Ureter (tissue), 1 donor: ENCODE measurements at regions not wholly inside any gene's neighbourhood (a gene's known extent, or its start where the extent isn't known, plus 50 kb on each side); places are given as distances from the start of the nearest gene placed in this dataset.

Experiments
- DNase-seq: peaks from one replicate; pipeline ENCODE4 v3.0.0-alpha.2; 2020; ENCODE audit warnings: low spot score
- donor health status: DM: yes; HTN: yes; CAD: no.

GRCh38 chr13:106133025-106133424, 402.4 kb downstream of the EFNB2 start:
- DNase-seq = no peak

- no peak for DNase-seq
Measured at GRCh38 chr13:106132216-106132615, 403.2 kb downstream of the EFNB2 start.

DNA sequence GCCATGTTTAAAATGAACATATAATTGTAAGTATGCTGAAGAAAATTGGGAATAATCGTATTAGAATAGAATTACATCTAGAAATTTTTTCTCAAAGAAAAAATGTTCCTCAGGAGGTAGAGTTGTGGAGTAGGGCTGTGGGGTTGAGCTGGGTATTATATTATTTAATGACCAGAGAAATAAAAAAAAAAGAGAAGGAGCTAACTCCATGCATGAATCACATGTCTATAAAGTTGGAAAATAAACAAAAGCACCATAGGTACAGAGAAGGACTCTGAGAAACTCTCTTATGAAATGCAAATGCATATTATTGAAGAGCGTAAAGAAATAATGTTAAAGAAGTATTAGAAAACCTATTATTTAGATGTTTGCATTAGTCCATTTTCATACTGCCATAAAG, 405.5 kb downstream of the EFNB2 start:
- DNase-seq = no peak

DNA sequence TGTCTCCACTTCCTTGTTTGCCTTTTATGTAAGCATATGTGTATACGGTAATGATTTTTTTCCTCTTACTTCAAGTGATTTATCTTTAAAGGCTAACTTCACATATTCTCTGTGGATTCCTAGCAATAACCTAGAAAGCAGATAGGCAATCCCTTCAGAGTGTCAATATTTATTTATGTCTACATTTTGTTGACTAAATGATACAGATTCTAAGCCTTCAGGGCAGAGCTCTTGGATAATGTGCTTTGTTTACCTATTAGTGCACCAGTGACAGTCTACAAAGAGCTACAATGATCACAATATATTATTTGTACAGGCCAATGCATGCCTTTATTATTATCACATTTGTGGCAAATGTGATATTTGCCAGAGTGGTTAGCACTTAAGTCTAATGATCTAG, 406.2 kb downstream of the EFNB2 start:
- no peak for DNase-seq

GRCh38 chr13:106122234-106122633, 413.2 kb downstream of the EFNB2 start:
- DNase-seq = no peak

GRCh38 chr13:106121173-106121754, 414.2 kb downstream of the EFNB2 start:
- DNase-seq = no peak

DNA sequence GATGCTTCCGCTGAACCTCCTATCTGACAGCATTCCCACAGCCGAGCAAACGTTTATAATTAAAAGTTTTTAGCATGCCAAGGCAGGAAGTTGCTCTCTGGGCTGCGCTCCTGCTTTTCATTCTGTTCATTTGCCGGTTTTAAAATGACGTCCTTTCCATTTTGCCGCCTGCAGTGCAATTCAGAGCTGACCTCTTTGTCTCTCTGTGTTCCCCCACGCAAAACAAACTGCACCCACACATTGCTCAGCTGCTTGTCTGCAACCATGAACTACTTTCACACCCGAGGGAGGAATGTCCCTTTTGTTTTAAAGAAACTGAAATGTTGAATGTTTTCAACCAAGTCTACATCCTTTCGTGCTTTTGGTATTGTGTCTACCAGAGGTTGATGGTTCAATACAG, 416.5 kb downstream of the EFNB2 start:
- no peak for DNase-seq

DNA sequence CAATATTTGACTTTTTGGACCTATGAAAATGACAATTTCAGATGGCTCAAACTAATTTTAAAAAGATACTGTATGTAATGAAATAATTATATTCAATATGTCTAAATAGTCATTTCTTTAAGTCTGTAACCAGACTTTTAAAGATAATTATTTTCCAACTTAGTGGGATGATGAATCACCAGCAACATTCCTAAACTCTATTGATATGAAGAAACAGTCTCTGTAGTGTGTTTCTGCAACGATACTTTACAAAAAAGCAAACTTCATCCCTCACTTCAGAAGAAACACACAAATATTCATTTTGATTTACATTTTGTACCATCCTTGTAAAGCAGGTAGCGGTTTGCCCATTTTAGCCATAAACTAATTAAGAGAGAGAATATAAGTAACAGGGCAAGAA, 417.4 kb downstream of the EFNB2 start:
- DNase-seq = no peak

GRCh38 chr13:106117640-106118039, 417.8 kb downstream of the EFNB2 start:
- no peak for DNase-seq

DNA sequence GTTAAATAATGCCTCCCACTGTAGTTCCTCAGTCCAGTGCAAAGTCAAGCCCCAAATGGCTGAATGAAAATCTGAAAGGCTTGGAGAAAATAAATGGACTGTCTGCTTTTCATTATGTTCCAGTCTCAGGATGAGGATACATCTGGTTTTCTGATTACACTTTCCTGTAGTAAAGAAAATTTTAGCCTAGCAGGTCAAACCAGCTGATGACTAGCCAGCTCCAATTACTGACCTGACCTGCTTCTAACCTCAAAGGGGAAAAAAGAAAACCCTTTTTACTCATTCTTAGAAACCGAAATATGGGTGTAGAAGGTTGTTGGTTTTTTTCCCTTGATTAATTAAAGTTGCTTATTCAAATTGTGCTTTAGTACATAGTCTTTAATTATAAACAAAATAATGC, 418.4 kb downstream of the EFNB2 start:
- DNase-seq = no peak

GRCh38 chr13:106115081-106115480, 420.4 kb downstream of the EFNB2 start:
- no peak for DNase-seq

DNA sequence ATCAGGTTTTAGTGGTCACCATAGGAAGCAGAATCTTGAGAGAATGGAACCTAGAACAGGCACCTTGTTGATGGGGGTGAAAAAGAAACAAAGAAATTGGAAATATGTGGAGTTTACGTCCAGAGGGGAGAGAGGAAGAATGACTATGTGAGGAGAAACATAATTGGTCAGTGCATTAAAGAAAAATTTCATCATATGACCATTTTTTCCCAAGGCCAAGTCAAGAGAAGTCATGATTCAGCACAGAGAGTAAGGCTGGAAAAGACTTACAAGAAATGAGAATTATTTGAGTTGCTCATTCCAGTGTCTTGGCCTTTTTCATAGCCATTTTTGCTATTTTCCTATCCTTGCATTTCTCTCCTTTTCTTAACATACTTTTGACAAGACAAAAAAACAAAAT, 421.7 kb downstream of the EFNB2 start:
- no peak for DNase-seq

- DNase-seq = no peak
Measured at GRCh38 chr13:106112191-106112590, 423.3 kb downstream of the EFNB2 start.

DNA sequence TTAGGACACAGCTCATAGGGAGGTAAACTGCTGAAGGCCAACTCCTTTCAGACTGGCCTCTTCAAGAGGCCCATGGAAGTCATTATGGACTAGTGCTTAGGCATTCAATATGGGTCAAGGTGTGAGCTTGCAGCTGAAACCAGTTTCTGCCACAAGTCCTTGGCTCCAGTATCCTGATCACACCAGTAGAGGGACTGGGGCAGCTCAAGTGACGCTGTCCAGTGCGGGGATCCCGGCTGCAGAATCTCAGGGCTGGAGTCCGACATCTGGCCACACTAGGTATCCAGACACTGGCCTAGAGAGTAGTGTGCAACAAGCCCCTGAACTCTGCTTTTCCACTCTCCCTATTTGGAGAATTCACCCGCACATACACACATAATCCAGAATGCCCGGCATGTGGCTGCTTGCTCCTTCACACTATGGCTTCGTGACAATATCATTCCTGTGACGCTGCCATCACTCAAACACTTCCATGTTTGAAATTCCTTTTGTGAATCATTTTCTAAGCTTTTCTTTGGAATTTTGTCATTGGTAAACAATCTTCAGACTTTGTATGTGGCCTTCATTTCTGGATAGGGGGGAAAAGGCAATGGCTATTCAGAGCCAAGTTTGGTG, 425.1 kb downstream of the EFNB2 start:
- no peak for DNase-seq

DNA sequence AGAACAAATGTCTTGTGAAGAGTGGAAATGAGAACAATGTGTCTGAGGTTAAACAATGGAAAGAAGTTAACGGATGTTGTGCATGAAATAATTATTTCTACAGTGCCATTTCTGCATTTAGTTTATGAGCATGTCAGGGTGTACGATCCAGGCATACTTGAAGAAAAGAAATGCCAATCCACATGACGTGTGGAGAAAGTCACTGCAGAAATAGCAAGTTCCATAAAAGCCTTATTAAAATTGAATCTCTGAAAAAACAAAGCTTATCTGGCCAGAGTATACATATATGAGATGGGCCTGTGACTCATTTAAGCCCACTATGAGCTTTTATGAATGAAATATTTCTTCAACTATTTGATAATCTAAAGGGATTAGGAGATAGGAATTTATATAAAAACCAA, 426.1 kb downstream of the EFNB2 start:
- no peak for DNase-seq

DNA sequence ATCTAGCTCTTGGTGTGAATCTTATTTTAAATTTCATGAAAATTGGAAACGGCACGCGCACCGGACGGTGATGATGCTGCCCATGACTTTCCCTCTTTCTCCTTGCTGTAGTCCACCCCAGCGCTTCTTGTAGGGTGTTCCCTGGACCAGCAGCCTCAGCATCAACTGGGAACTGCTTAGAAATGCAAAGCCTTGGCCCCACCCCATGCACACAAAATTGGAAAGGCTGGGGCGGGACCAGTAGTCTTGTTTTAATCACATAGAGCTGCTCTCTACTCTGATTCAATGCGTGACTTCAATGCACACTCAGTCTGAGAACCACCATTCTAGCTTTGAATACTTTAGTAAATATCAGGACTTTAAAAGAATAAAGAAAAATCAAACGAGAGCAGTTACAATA, 427.1 kb downstream of the EFNB2 start:
- no peak for DNase-seq

GRCh38 chr13:106107061-106107460, 428.4 kb downstream of the EFNB2 start:
- DNase-seq = no peak

DNA sequence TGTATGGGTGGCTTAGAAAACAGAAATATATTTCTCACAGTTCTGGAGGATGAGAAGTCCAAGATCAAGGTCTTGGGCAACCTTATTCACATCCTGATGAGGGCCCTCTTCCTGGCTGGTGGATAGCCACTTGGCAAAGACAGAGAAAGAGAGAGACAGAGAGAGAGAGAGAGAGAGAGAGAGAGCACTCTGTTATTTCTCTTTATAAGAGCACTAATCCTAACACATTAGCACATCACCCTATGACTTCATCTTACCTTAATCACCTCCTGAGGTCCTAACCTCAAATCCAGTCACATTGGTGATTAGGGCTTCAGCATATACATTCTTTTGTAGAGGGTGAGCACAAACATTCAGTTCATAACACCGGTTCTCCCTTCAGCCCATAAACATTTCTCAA, 430.3 kb downstream of the EFNB2 start:
- no peak for DNase-seq

DNA sequence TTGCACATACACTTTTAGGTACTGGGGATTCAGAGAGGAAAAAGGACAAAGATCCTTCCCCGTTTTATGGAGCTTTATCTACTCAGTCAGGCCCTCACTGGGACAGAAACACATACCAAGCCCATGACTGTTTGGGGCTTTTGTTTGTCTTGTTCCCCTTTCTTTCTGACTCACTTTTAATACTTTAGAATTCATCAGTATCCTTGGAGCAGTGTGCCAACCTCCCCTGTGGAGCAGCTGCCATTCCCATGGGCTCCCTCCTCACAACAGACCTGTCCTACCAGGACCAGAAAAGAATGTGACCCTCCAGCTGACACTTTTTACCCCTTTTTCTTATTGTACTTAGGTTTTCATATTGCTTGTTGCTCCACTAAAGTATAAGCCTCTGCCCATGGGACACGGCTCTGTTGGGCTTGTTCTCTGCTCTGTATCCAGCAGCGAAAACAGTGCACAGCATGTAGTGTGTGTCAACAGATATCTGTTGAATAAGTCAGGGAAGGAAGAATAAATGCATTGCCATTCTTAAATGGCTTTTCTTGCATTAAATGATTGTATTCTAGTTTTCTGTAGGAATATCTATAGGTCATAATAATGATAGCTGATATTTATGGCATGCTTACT, 431.1 kb downstream of the EFNB2 start:
- no peak for DNase-seq

GRCh38 chr13:106103779-106104178, 431.7 kb downstream of the EFNB2 start:
- DNase-seq = no peak

GRCh38 chr13:106102786-106103185, 432.7 kb downstream of the EFNB2 start:
- DNase-seq = no peak

GRCh38 chr13:106101201-106101600, 434.3 kb downstream of the EFNB2 start:
- no peak for DNase-seq

DNA sequence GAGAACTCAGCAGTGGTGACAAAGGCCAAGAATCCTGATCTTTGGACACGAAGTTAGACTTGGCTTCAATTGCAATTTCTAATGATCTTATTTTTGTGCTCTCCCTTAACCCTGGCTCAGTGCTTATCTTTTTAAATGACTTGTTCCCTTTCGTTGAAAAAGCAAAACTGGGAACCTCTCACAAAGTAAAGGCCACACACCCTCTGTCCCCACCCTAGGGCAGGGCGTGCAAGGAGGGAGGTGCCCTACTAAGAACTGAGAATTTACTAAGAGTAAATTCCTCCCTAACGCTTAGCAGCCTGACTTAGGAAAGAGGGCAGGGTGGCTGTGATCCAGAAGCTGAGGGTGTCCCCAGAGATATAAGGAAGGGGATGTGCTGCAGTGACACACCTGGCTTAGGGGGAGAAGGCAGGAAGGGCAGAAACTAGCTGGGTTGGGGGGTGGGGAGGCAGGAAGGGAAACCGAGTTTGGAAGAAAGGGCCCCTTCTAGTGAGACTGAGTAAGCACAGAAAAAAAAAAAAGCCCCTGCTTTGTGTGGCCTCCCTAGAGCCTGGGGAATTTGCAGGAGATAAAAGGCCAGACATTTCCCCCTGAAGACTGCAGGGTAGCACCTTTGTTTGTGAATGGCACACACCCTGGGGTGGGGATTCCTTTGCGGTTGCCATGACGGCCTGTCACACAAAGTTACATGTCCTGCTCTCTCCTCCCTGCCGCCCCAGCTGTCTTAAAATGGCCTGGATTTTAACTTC, 435.1 kb downstream of the EFNB2 start:
- no peak for DNase-seq
